ENCODE measurements at regions not wholly inside any gene's neighbourhood (a gene's known extent, or its start where the extent isn't known, plus 50 kb on each side); places are given as distances from the start of the nearest gene placed in this dataset.

- no peak for DNase-seq
Observed at GRCh38 chr3:84439476-84439875, 519.3 kb upstream of the CADM2 start.

GRCh38 chr3:84440291-84440690 lies 518.5 kb upstream of the CADM2 start:
- no peak for DNase-seq

GRCh38 chr3:84442533-84442932 lies 516.3 kb upstream of the CADM2 start:
- DNase-seq, result no peak

GRCh38 chr3:84444726-84445521 lies 513.9 kb upstream of the CADM2 start:
- DNase-seq, result no peak

- DNase-seq, result no peak
Observed at GRCh38 chr3:84487296-84487695, 471.5 kb upstream of the CADM2 start.

- DNase-seq, result no peak
Observed at GRCh38 chr3:84504761-84505160, 454.0 kb upstream of the CADM2 start.

- DNase-seq, result no peak
Observed at GRCh38 chr3:84510007-84510406, 448.8 kb upstream of the CADM2 start.

- no peak for DNase-seq
Observed at GRCh38 chr3:84522893-84523292, 435.9 kb upstream of the CADM2 start.

GRCh38 chr3:84536916-84537315 lies 421.9 kb upstream of the CADM2 start:
- no peak for DNase-seq

- DNase-seq, result no peak
Observed at GRCh38 chr3:84538597-84538996, 420.2 kb upstream of the CADM2 start.

GRCh38 chr3:84547207-84547606 lies 411.6 kb upstream of the CADM2 start:
- DNase-seq, result no peak

GRCh38 chr3:84547971-84548970 lies 410.5 kb upstream of the CADM2 start:
- no peak for DNase-seq

GRCh38 chr3:84555629-84556028 lies 403.2 kb upstream of the CADM2 start:
- no peak for DNase-seq

- no peak for DNase-seq
Observed at GRCh38 chr3:84566256-84566655, 392.5 kb upstream of the CADM2 start.

GRCh38 chr3:84567796-84568195 lies 391.0 kb upstream of the CADM2 start:
- DNase-seq, result no peak

- no peak for DNase-seq
Observed at GRCh38 chr3:84573962-84574361, 384.8 kb upstream of the CADM2 start.

- DNase-seq, result no peak
Observed at GRCh38 chr3:84586427-84586826, 372.4 kb upstream of the CADM2 start.

- DNase-seq, result no peak
Observed at GRCh38 chr3:84600703-84601225, 358.0 kb upstream of the CADM2 start.

- DNase-seq, result peak; percentile 13
Observed at GRCh38 chr3:84601303-84601702, 357.5 kb upstream of the CADM2 start.

GRCh38 chr3:84621823-84622222 lies 337.0 kb upstream of the CADM2 start:
- no peak for DNase-seq

- DNase-seq, result no peak
Observed at GRCh38 chr3:84634668-84635067, 324.1 kb upstream of the CADM2 start.

GRCh38 chr3:84637272-84637671 lies 321.5 kb upstream of the CADM2 start:
- no peak for DNase-seq

- no peak for DNase-seq
Observed at GRCh38 chr3:84666468-84666867, 292.3 kb upstream of the CADM2 start.

GRCh38 chr3:84679211-84679610 lies 279.6 kb upstream of the CADM2 start:
- no peak for DNase-seq

Data from NCI-H774 (cell line).